Fibroblast of lung (primary cell): ENCODE measurements at regions not wholly inside any gene's neighbourhood (a gene's known extent, or its start where the extent isn't known, plus 50 kb on each side); places are given as distances from the start of the nearest gene placed in this dataset.

ENCODE experiments used
- DNase-seq, 2 donors: peaks; one replicate each; pipeline versions ENCODE4 v3.0.0 to v3.0.0-alpha.2; 2010; ENCODE audit warnings: low read depth in 2 of 2
- H2AFZ ChIP-seq: 2 replicates; pipeline ENCODE4 v1.5.1; 2012; ENCODE audit warnings: low read length, control low read depth, inconsistent platforms
- H3K27ac ChIP-seq: 2 replicates; pipeline ENCODE4 v1.5.1; 2011; ENCODE audit warnings: low read length, control low read depth; ENCODE audit not compliant: insufficient read depth
- H3K27me3 ChIP-seq: 2 replicates; pipeline ENCODE4 v1.5.1; 2011; ENCODE audit warnings: mild to moderate bottlenecking, low read length; ENCODE audit not compliant: control insufficient read depth, insufficient read depth
- H3K36me3 ChIP-seq: 2 replicates; pipeline ENCODE4 v1.5.1; 2011; ENCODE audit warnings: low read length; ENCODE audit not compliant: control insufficient read depth, insufficient read depth
- H3K4me1 ChIP-seq: 2 replicates; pipeline ENCODE4 v1.5.1; 2011; ENCODE audit warnings: low read length; ENCODE audit not compliant: control insufficient read depth, insufficient read depth; ENCODE audit errors: extremely low read depth
- H3K4me2 ChIP-seq: 2 replicates; pipeline ENCODE4 v1.5.1; 2011; ENCODE audit warnings: low read length, control low read depth; ENCODE audit not compliant: insufficient read depth; ENCODE audit errors: extremely low read depth
- H3K4me3 ChIP-seq, 4 experiments: fragments of 200-600 bp in 1 of 4; sonication (generic) in 1 of 4; replicated peaks in 1 of 4; 2 replicates each; pipeline ENCODE4 v1.5.1; 2011 to 2016; ENCODE audit warnings: low read length in 4 of 4, low read depth in 3 of 4, mild to moderate bottlenecking in 3 of 4, control low read depth in 2 of 4, inconsistent platforms in 1 of 4, mixed read lengths in 1 of 4; ENCODE audit not compliant: insufficient read depth in 1 of 4; ENCODE audit errors: control extremely low read depth in 1 of 4
- H3K79me2 ChIP-seq: 2 replicates; pipeline ENCODE4 v1.5.1; 2012; ENCODE audit warnings: mild to moderate bottlenecking, low read length, inconsistent platforms; ENCODE audit not compliant: control insufficient read depth, insufficient read depth
- H3K9ac ChIP-seq: 2 replicates; pipeline ENCODE4 v1.5.1; 2011; ENCODE audit warnings: mild to moderate bottlenecking, low read length, control low read depth; ENCODE audit not compliant: insufficient read depth
- H3K9me3 ChIP-seq: 2 replicates; pipeline ENCODE4 v1.5.1; 2012; ENCODE audit warnings: low read depth, low read length; ENCODE audit not compliant: control insufficient read depth, insufficient read depth
- H4K20me1 ChIP-seq: 2 replicates; pipeline ENCODE4 v1.5.1; 2011; ENCODE audit warnings: low read length; ENCODE audit not compliant: control insufficient read depth, insufficient read depth; ENCODE audit errors: extremely low read depth
- EZH2 ChIP-seq: IDR thresholded peaks from 2 replicates; pipeline ENCODE4 v1.5.1; 2012; ENCODE audit warnings: low read length, control low read depth, mild to moderate bottlenecking; ENCODE audit errors: missing control alignments
- TF ChIP-seq, protein P1 (sequence below), 2 donors: IDR thresholded peaks in 1 of 2; conservative IDR thresholded peaks in 1 of 2; 1 replicate in 1 of 2; 2 replicates in 1 of 2; pipeline ENCODE4 v1.5.1; 2011 to 2012; ENCODE audit warnings: low read length in 2 of 2, control low read depth in 1 of 2, inconsistent platforms in 1 of 2, low read depth in 1 of 2, mild to moderate bottlenecking in 1 of 2

GRCh38 chr13:70995338-70995737, 871.7 kb downstream of the DACH1 start:
- Histone ChIP-seq H3K27ac (no peak overlapping the region), H3K79me2 (no peaks in the 10 kb centered on the region), H3K4me2 (no peak overlapping the region), H3K4me1 (no peaks in the 10 kb centered on the region), H3K27me3 (no peaks in the 10 kb centered on the region), H2AFZ (no peak overlapping the region), H3K36me3 (no peaks in the 10 kb centered on the region), H4K20me1 (no peaks in the 10 kb centered on the region), H3K9ac (no peak overlapping the region), H3K4me3 (no peak overlapping the region), H3K9me3 (no peaks in the 10 kb centered on the region)
- DNase-seq, result no peak
- TF ChIP-seq, protein P1, sequence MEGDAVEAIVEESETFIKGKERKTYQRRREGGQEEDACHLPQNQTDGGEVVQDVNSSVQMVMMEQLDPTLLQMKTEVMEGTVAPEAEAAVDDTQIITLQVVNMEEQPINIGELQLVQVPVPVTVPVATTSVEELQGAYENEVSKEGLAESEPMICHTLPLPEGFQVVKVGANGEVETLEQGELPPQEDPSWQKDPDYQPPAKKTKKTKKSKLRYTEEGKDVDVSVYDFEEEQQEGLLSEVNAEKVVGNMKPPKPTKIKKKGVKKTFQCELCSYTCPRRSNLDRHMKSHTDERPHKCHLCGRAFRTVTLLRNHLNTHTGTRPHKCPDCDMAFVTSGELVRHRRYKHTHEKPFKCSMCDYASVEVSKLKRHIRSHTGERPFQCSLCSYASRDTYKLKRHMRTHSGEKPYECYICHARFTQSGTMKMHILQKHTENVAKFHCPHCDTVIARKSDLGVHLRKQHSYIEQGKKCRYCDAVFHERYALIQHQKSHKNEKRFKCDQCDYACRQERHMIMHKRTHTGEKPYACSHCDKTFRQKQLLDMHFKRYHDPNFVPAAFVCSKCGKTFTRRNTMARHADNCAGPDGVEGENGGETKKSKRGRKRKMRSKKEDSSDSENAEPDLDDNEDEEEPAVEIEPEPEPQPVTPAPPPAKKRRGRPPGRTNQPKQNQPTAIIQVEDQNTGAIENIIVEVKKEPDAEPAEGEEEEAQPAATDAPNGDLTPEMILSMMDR (conservative IDR thresholded peaks at IDR 0.05 in 1 of 2, IDR thresholded peaks at IDR 0.05 in 1 of 2; ENCODE audit: low read depth in 1 of 2, low read length in 2 of 2), result no peak
- no peak for TF ChIP-seq EZH2

DNA sequence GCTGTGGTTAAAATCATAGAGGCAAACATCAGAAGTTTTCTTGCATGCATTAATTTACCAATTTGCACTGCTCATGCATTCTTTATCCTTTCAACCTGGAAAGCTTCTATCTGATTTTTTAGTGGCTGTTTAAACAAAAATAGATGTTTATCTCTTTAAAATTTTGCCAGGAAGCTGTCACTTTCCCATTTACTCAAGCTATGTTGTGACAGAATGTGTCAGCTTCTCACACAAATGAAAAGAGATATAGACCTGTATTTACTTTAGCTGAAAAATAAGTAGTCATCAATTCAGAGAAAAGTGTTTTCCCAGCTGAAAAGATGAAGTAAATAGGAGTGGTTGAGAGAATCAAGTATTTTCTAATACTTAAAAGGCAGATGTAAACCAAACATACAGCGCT, 872.8 kb downstream of the DACH1 start:
- TF ChIP-seq EZH2, result no peak
- TF ChIP-seq, protein P1 (conservative IDR thresholded peaks at IDR 0.05 in 1 of 2, IDR thresholded peaks at IDR 0.05 in 1 of 2; ENCODE audit: low read depth in 1 of 2, low read length in 2 of 2), result no peak
- no peak overlapping the region for H3K4me2 ChIP-seq
- no peak overlapping the region for H3K9ac ChIP-seq
- no peak overlapping the region for H3K4me3 ChIP-seq
- no peak for DNase-seq
- no peaks in the 10 kb centered on the region for H3K27me3 ChIP-seq
- no peak overlapping the region for H2AFZ ChIP-seq
- no peaks in the 10 kb centered on the region for H3K79me2 ChIP-seq
- H3K9me3 ChIP-seq, result no peaks in the 10 kb centered on the region
- H3K27ac ChIP-seq, result no peak overlapping the region
- H4K20me1 ChIP-seq, result no peaks in the 10 kb centered on the region
- no peaks in the 10 kb centered on the region for H3K4me1 ChIP-seq
- no peaks in the 10 kb centered on the region for H3K36me3 ChIP-seq

GRCh38 chr13:70987043-70987442, 878.8 kb upstream of the KLHL1 start:
- no peaks in the 10 kb centered on the region for H3K36me3 ChIP-seq
- H3K4me3 ChIP-seq, result no peak overlapping the region
- no peaks in the 10 kb centered on the region for H4K20me1 ChIP-seq
- H3K27me3 ChIP-seq, result no peaks in the 10 kb centered on the region
- no peak overlapping the region for H3K27ac ChIP-seq
- no peak overlapping the region for H3K4me2 ChIP-seq
- H3K9ac ChIP-seq, result no peak overlapping the region
- TF ChIP-seq EZH2, result no peak
- TF ChIP-seq, protein P1 (conservative IDR thresholded peaks at IDR 0.05 in 1 of 2, IDR thresholded peaks at IDR 0.05 in 1 of 2; ENCODE audit: low read depth in 1 of 2, low read length in 2 of 2), result no peak
- no peak overlapping the region for H2AFZ ChIP-seq
- no peaks in the 10 kb centered on the region for H3K9me3 ChIP-seq
- no peaks in the 10 kb centered on the region for H3K4me1 ChIP-seq
- no peaks in the 10 kb centered on the region for H3K79me2 ChIP-seq
- DNase-seq, result no peak
